ENCODE measurements at regions not wholly inside any gene's neighbourhood (a gene's known extent, or its start where the extent isn't known, plus 50 kb on each side); places are given as distances from the start of the nearest gene placed in this dataset.

- BruUV-seq (replicated peaks), result no TSS peak
- no peak for TF ChIP-seq POLR2A (IDR thresholded peaks at IDR 0.05; ENCODE audit: low read depth, low read length)
- TF ChIP-seq CTCF (IDR thresholded peaks at IDR 0.05; ENCODE audit: extremely low read depth in 1 of 2, insufficient read depth in 1 of 2, low read depth in 1 of 2, low read length in 2 of 2), result no peak
- TF ChIP-seq FOS (IDR thresholded peaks at IDR 0.05; ENCODE audit: borderline replicate concordance, insufficient read depth, low read length), result no peak
- TF ChIP-seq JUN (IDR thresholded peaks at IDR 0.05; ENCODE audit: borderline replicate concordance, insufficient read depth, insufficient read length, low read depth), result no peak
- TF ChIP-seq POLR2AphosphoS5 (IDR thresholded peaks at IDR 0.05; ENCODE audit: insufficient read depth, low read depth, low read length), result no peak
- TF ChIP-seq, protein P1, sequence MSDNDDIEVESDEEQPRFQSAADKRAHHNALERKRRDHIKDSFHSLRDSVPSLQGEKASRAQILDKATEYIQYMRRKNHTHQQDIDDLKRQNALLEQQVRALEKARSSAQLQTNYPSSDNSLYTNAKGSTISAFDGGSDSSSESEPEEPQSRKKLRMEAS (IDR thresholded peaks at IDR 0.05; ENCODE audit: insufficient read depth, insufficient read length), result no peak
- no peak for TF ChIP-seq GATA2 (IDR thresholded peaks at IDR 0.05; ENCODE audit: insufficient read depth, insufficient read length, low read depth, low read length)
- TF ChIP-seq MYC (IDR thresholded peaks at IDR 0.05; ENCODE audit: low read depth, low read length), result no peak
- POLR2A ChIA-PET, result no interaction called here
- Histone ChIP-seq H3K27ac (ENCODE audit: insufficient read depth, low read depth, low read length) (no peak overlapping the region), H3K79me2 (ENCODE audit: control insufficient read depth, insufficient read depth, low read length) (no peaks in the 10 kb centered on the region), H3K4me2 (ENCODE audit: insufficient read depth, low read length) (no peak overlapping the region), H3K9me3 (replicated peaks; ENCODE audit: control insufficient read depth, insufficient read depth, low read length) (no peaks in the 10 kb centered on the region), H3K4me3 (replicated peaks in 1 of 3; ENCODE audit: insufficient read depth in 1 of 3, low read depth in 1 of 3, low read length in 3 of 3) (no peak overlapping the region), H3K9me1 (replicated peaks; ENCODE audit: control insufficient read depth, extremely low read depth, insufficient read depth, low read length) (no peaks in the 10 kb centered on the region), H2AFZ (ENCODE audit: low read depth, low read length) (no peak overlapping the region), H3K4me1 (ENCODE audit: control insufficient read depth, extremely low read depth, insufficient read depth, low read length) (no peaks in the 10 kb centered on the region), H4K20me1 (replicated peaks; ENCODE audit: control insufficient read depth, extremely low read depth, insufficient read depth, low read length) (no peaks in the 10 kb centered on the region), H3K27me3 (ENCODE audit: control insufficient read depth in 2 of 2, insufficient read depth in 2 of 2, low read length in 2 of 2) (no peaks in the 10 kb centered on the region), H3K36me3 (ENCODE audit: control insufficient read depth in 2 of 2, extremely low read depth in 1 of 2, insufficient read depth in 2 of 2, low read length in 2 of 2) (no peaks in the 10 kb centered on the region), H3K9ac (replicated peaks; ENCODE audit: extremely low read depth, insufficient read depth, low read length) (no peak overlapping the region)
- FAIRE-seq, result no peak
- DNase-seq (ENCODE audit: low read depth, low spot score), result no peak
- CTCF ChIA-PET, result no interaction called here
- intact Hi-C loops (cut with micrococcal nuclease), result no loop called here
- dilution Hi-C loops (cut with MboI; ENCODE audit: extremely low pct_ligation_motif_present, low sequenced_read_pairs), result no loop called here
These were observed 1131.6 kb upstream of the TMEFF2 start for GRCh38 chr2:193326296-193326695.

Measured in endothelial cell of umbilical vein (primary cell).